Panc1 (cell line): ENCODE measurements at regions not wholly inside any gene's neighbourhood (a gene's known extent, or its start where the extent isn't known, plus 50 kb on each side); places are given as distances from the start of the nearest gene placed in this dataset.

ENCODE experiments used
- ATAC-seq: fragments of 200-7000 bp; cut with Tn5 transposase; 2 replicates; pipeline ENCODE4 v1.9.1; 2020; ENCODE audit warnings: mild to moderate bottlenecking, moderate library complexity
- BruUV-seq: library from RNA; stranded (reverse); fragments of 400-500 nt; replicated peaks from 2 replicates; lab custom pipeline; 2021; lab: Mats Ljungman, UMichigan
- CTCF ChIA-PET: fragments of 300-600 bp; sonication (Branson Sonifier 250); formaldehyde crosslinking; loops from one replicate; lab custom pipeline; 2022; ENCODE audit warnings: antibody characterized with exemption; lab: Charles Lee
- POLR2A ChIA-PET: fragments of 300-600 bp; sonication (Branson Sonifier 250); formaldehyde crosslinking; loops from one replicate; lab custom pipeline; 2022; ENCODE audit warnings: antibody characterized with exemption; lab: Charles Lee
- DNase-seq: peaks from one replicate; pipeline ENCODE4 v3.0.0-alpha.2; 2010; ENCODE audit warnings: low read depth, low spot score
- H3K27ac ChIP-seq: 2 replicates; pipeline ENCODE4 v1.5.1; 2011; ENCODE audit warnings: mild to moderate bottlenecking, low read length, inconsistent platforms
- H3K27me3 ChIP-seq: fragments of 200-500 bp; sonication (Bioruptor generic); 2 replicates; pipeline ENCODE4 v1.6.0; 2014; ENCODE audit warnings: low read length, inconsistent platforms; ENCODE audit not compliant: control insufficient read depth, insufficient read depth
- H3K36me3 ChIP-seq: fragments of 200-500 bp; sonication (Bioruptor generic); 2 replicates; pipeline ENCODE4 v1.5.1; 2014; ENCODE audit warnings: inconsistent platforms, mild to moderate bottlenecking, low read length, moderate library complexity; ENCODE audit not compliant: control insufficient read depth, insufficient read depth
- H3K4me1 ChIP-seq: 2 replicates; pipeline ENCODE4 v1.5.1; 2011; ENCODE audit warnings: inconsistent platforms, mild to moderate bottlenecking, low read length, moderate library complexity; ENCODE audit not compliant: control insufficient read depth, insufficient read depth
- H3K4me3 ChIP-seq, 2 experiments: 2 replicates each; pipeline ENCODE4 v1.5.1; 2011 to 2012; ENCODE audit warnings: low read depth in 2 of 2, low read length in 2 of 2, mild to moderate bottlenecking in 2 of 2, inconsistent platforms in 1 of 2, moderate library complexity in 1 of 2
- H3K9me3 ChIP-seq: fragments of 200-500 bp; sonication (Bioruptor generic); 2 replicates; pipeline ENCODE4 v1.5.1; 2014; ENCODE audit warnings: low read depth, mild to moderate bottlenecking, inconsistent platforms, low read length, moderate library complexity; ENCODE audit not compliant: control insufficient read depth, insufficient read depth
- POLR2AphosphoS5 ChIP-seq: IDR thresholded peaks from 2 replicates; pipeline ENCODE4 v1.6.1; 2012; ENCODE audit warnings: mild to moderate bottlenecking, low read depth, low read length, moderate library complexity
- SIN3A ChIP-seq: IDR thresholded peaks from 2 replicates; pipeline ENCODE4 v1.6.1; 2012; ENCODE audit warnings: low read depth, mild to moderate bottlenecking, low read length, moderate library complexity, borderline replicate concordance; ENCODE audit not compliant: insufficient read depth
- TCF7L2 ChIP-seq: IDR thresholded peaks from 2 replicates; pipeline ENCODE4 v1.6.1; 2011; ENCODE audit warnings: mild to moderate bottlenecking, low read depth, low read length, inconsistent platforms
- in situ Hi-C: cut with HindIII; loops from 2 replicates; pipeline ENCODE4 v1.10.0; 2016; ENCODE audit warnings: low sequenced_read_pairs, low pct_unique_long_range_greater_than_20kb
- intact Hi-C: fragments of 100-400 bp; cut with micrococcal nuclease; formaldehyde crosslinking; loops from one replicate; pipeline ENCODE4 v1.10.0; 2022; ENCODE audit not compliant: unreplicated experiment
- TF ChIP-seq, protein P1 (sequence below), 2 experiments: IDR thresholded peaks; 2 replicates each; pipeline ENCODE4 v1.6.1; 2011 to 2012; ENCODE audit warnings: low read depth in 2 of 2, control low read depth in 1 of 2, low read length in 1 of 2, mild to moderate bottlenecking in 1 of 2, moderate library complexity in 1 of 2; ENCODE audit not compliant: insufficient read depth in 1 of 2
- TF ChIP-seq, protein P2 (sequence below): fragments of 450-650 bp; IDR thresholded peaks from 2 replicates; pipeline ENCODE4 v1.5.1; 2017; ENCODE audit warnings: mild to moderate bottlenecking

DNA sequence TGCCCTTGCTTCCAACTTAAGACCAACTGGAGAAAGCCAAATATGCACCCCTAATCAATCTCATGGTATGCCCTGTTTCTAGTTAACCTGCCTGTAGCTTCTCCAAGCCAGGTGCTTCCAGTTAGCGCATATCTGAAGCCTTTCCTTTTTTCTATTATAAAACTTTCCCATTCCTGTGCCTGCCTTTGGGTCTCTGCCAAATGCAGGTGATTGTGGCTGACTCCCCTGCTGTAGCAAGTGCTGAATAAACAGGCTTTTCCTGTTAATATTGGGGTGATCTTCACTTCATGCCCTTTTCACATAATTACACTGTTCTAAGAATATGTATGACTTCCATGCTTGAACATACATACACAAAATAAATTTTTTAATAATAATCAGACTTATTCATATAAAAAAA, 207.4 kb downstream of the TANC2 start:
- Histone ChIP-seq H3K4me3 (no peak overlapping the region), H3K27me3 (no peaks in the 10 kb centered on the region), H3K9me3 (no peaks in the 10 kb centered on the region), H3K4me1 (peaks cover 10% of the 10 kb centered on the region; the same call in 1 of the 2 replicates), H3K27ac (peak overlapping the region; percentile 39; the same call in 1 of the 2 replicates), H3K36me3 (no peaks in the 10 kb centered on the region)
- ATAC-seq (no peak), DNase-seq (no peak)
- ChIA-PET POLR2A (no interaction called here), CTCF (no interaction called here)
- TF ChIP-seq, protein P1, sequence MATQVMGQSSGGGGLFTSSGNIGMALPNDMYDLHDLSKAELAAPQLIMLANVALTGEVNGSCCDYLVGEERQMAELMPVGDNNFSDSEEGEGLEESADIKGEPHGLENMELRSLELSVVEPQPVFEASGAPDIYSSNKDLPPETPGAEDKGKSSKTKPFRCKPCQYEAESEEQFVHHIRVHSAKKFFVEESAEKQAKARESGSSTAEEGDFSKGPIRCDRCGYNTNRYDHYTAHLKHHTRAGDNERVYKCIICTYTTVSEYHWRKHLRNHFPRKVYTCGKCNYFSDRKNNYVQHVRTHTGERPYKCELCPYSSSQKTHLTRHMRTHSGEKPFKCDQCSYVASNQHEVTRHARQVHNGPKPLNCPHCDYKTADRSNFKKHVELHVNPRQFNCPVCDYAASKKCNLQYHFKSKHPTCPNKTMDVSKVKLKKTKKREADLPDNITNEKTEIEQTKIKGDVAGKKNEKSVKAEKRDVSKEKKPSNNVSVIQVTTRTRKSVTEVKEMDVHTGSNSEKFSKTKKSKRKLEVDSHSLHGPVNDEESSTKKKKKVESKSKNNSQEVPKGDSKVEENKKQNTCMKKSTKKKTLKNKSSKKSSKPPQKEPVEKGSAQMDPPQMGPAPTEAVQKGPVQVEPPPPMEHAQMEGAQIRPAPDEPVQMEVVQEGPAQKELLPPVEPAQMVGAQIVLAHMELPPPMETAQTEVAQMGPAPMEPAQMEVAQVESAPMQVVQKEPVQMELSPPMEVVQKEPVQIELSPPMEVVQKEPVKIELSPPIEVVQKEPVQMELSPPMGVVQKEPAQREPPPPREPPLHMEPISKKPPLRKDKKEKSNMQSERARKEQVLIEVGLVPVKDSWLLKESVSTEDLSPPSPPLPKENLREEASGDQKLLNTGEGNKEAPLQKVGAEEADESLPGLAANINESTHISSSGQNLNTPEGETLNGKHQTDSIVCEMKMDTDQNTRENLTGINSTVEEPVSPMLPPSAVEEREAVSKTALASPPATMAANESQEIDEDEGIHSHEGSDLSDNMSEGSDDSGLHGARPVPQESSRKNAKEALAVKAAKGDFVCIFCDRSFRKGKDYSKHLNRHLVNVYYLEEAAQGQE (IDR thresholded peaks at IDR 0.05; ENCODE audit: insufficient read depth in 1 of 2, low read depth in 2 of 2, low read length in 1 of 2), result no peak
- TF ChIP-seq, protein P2, sequence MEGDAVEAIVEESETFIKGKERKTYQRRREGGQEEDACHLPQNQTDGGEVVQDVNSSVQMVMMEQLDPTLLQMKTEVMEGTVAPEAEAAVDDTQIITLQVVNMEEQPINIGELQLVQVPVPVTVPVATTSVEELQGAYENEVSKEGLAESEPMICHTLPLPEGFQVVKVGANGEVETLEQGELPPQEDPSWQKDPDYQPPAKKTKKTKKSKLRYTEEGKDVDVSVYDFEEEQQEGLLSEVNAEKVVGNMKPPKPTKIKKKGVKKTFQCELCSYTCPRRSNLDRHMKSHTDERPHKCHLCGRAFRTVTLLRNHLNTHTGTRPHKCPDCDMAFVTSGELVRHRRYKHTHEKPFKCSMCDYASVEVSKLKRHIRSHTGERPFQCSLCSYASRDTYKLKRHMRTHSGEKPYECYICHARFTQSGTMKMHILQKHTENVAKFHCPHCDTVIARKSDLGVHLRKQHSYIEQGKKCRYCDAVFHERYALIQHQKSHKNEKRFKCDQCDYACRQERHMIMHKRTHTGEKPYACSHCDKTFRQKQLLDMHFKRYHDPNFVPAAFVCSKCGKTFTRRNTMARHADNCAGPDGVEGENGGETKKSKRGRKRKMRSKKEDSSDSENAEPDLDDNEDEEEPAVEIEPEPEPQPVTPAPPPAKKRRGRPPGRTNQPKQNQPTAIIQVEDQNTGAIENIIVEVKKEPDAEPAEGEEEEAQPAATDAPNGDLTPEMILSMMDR, result no peak
- TF ChIP-seq POLR2AphosphoS5 (no peak), TCF7L2 (no peak), SIN3A (no peak)
- in situ Hi-C loops (no loop called here), intact Hi-C loops (no loop called here)
- no TSS peak for BruUV-seq

DNA sequence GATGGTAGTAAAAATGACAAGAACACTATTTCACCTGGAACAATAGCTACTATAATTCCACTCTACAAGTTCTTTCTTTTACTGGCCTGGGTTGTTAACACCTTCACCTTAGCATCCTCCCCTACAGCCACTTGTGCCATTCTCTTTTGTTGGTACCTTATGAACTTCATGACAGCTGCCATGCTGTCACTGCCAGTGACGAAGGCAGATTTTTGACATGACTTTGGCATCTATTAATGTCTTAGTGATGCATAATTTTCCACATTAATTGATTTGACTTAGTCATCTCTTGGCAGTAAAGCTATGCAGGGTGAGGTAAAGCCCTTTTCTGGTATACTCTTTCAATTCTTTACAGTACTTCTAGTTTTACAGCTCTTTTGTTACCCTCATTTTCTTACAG, 207.9 kb downstream of the TANC2 start:
- BruUV-seq, result no TSS peak
- H3K27me3 ChIP-seq, result no peaks in the 10 kb centered on the region
- ChIA-PET POLR2A (no interaction called here), CTCF (no interaction called here)
- H3K4me1 ChIP-seq, result peaks cover 14% of the 10 kb centered on the region; the same call in 1 of the 2 replicates
- in situ Hi-C loops (no loop called here), intact Hi-C loops (no loop called here)
- H3K27ac ChIP-seq, result peak overlapping the region; percentile 14; the same call in 1 of the 2 replicates
- ATAC-seq (no peak), DNase-seq (no peak)
- H3K9me3 ChIP-seq, result no peaks in the 10 kb centered on the region
- no peaks in the 10 kb centered on the region for H3K36me3 ChIP-seq
- no peak overlapping the region for H3K4me3 ChIP-seq
- TF ChIP-seq POLR2AphosphoS5 (no peak), SIN3A (no peak), TCF7L2 (no peak)
- TF ChIP-seq, protein P2, result no peak
- TF ChIP-seq, protein P1 (IDR thresholded peaks at IDR 0.05; ENCODE audit: insufficient read depth in 1 of 2, low read depth in 2 of 2, low read length in 1 of 2), result no peak
